ENCODE measurements at regions not wholly inside any gene's neighbourhood (a gene's known extent, or its start where the extent isn't known, plus 50 kb on each side); places are given as distances from the start of the nearest gene placed in this dataset.

DNA sequence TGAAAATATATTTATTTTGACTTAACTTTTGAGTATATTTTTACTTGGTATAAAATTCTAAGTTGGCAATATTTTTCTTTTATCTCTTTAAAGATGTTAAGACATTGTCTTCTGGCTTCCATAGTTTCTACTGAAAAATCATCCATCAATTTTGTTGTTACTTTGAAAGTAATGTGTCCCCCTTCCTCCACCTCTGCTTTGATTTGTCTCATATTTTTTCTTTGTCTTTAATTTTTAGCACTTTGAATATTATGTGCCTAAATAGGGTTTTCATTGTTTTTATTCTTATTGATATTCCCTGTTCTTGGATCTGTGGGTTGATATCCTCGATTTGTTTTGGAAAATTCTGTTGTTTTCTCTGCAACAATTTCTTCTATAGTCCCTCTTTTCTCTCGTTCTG, 157.4 kb downstream of the CD47 start:
- Histone ChIP-seq H3K79me2 (ENCODE audit: control insufficient read depth in 1 of 2, insufficient read depth in 2 of 2, low read length in 2 of 2) (no peaks in the 10 kb centered on the region), H4K5ac (ENCODE audit: insufficient read length, low read depth, low read length) (no peak overlapping the region), H3K4ac (replicated peaks; ENCODE audit: insufficient read length, low read depth, low read length) (no peak overlapping the region), H2BK20ac (ENCODE audit: low read length) (no peak overlapping the region), H2BK15ac (ENCODE audit: low read length) (no peak overlapping the region), H2BK12ac (ENCODE audit: low read depth, low read length) (no peak overlapping the region), H3K23me2 (ENCODE audit: low read depth, low read length) (no peaks in the 10 kb centered on the region), H3K4me3 (ENCODE audit: extremely low read depth in 1 of 4, insufficient read depth in 2 of 4, low read depth in 3 of 4, low read length in 4 of 4) (no peak overlapping the region), H4K20me1 (replicated peaks in 1 of 2; ENCODE audit: control insufficient read depth in 1 of 2, insufficient read depth in 2 of 2, low read length in 2 of 2) (no peaks in the 10 kb centered on the region), H3K27ac (ENCODE audit: low read depth, low read length) (no peak overlapping the region), H3K79me1 (ENCODE audit: low read depth, low read length) (no peaks in the 10 kb centered on the region), H3K14ac (ENCODE audit: insufficient read length) (no peak overlapping the region), H4K8ac (ENCODE audit: extremely low read depth, insufficient read depth, low read length) (no peak overlapping the region), H3K4me1 (replicated peaks in 1 of 4; ENCODE audit: control insufficient read depth in 3 of 4, insufficient read depth in 4 of 4, low read length in 3 of 4) (no peaks in the 10 kb centered on the region), H2BK120ac (replicated peaks; ENCODE audit: low read depth, low read length) (no peak overlapping the region), H3K9me3 (ENCODE audit: insufficient read depth in 2 of 2, low read depth in 1 of 2, low read length in 1 of 2) (peaks cover 0 to 4% of the 10 kb centered on the region in 2 experiments; a peak in 1 of 4 replicates), H2AK5ac (ENCODE audit: low read depth, low read length) (no peak overlapping the region), H3K23ac (ENCODE audit: insufficient read length) (no peak overlapping the region), H2BK5ac (ENCODE audit: low read depth, low read length) (no peak overlapping the region), H3K18ac (ENCODE audit: extremely low read depth, low read length) (no peak overlapping the region), H3K4me2 (ENCODE audit: insufficient read depth in 1 of 2, low read depth in 2 of 2, low read length in 2 of 2) (no peak overlapping the region), H4K91ac (replicated peaks; ENCODE audit: insufficient read length, low read length) (no peak overlapping the region), H3K56ac (replicated peaks; ENCODE audit: insufficient read length, low read depth, low read length) (no peak overlapping the region), H3K36me3 (ENCODE audit: control insufficient read depth in 2 of 4, insufficient read depth in 4 of 4, low read length in 3 of 4) (no peaks in the 10 kb centered on the region), H3K27me3 (replicated peaks in 1 of 4; ENCODE audit: control insufficient read depth in 3 of 4, extremely low read depth in 1 of 4, insufficient read depth in 3 of 4, low read length in 3 of 4) (peaks cover 0 to 4% (median 1%) of the 10 kb centered on the region in 4 experiments; a peak in 5 of 7 replicates), H3K9ac (replicated peaks in 1 of 4; ENCODE audit: extremely low read depth in 1 of 4, low read depth in 3 of 4, low read length in 3 of 4) (no peak overlapping the region), H2AFZ (ENCODE audit: low read length) (no peak overlapping the region)
- FAIRE-seq = no peak
- CTCF ChIA-PET (ENCODE audit: partially characterized antibody) = no interaction called here
- WGBS, 2 experiments (ENCODE audit: extremely low coverage in 1 of 2, insufficient coverage in 1 of 2, insufficient read length in 1 of 2, insufficient replicate concordance in 2 of 2, low coverage in 1 of 2, low lambda C conversion rate in 2 of 2, missing lambda C conversion rate in 1 of 2) = 76% methylated on average over 2 of the region's 2 CpGs; no CpG with 5 or more reads in 1 of the 2 experiments
- POLR2A ChIA-PET (ENCODE audit: partially characterized antibody) = no interaction called here
- no peak for DNase-seq (ENCODE audit: low read depth in 1 of 2, low spot score in 2 of 2)
- TF ChIP-seq KDM5A (IDR thresholded peaks at IDR 0.05; ENCODE audit: low read length) (no peak), SRF (IDR thresholded peaks at IDR 0.05; ENCODE audit: low read depth, low read length) (no peak), TAF7 (optimal IDR thresholded peaks at IDR 0.05; ENCODE audit: borderline replicate concordance, low read depth, low read length) (no peak), RNF2 (IDR thresholded peaks at IDR 0.05; ENCODE audit: borderline replicate concordance, low read depth, low read length, missing control alignments, poor library complexity, severe bottlenecking) (no peak), BCL11A (IDR thresholded peaks at IDR 0.05; ENCODE audit: low read depth in 2 of 2, low read length in 2 of 2) (no peak), CBX5 (IDR thresholded peaks at IDR 0.05; ENCODE audit: low read depth, low read length) (no peak)
